GM18858 (cell line): ENCODE measurements at regions not wholly inside any gene's neighbourhood (a gene's known extent, or its start where the extent isn't known, plus 50 kb on each side); places are given as distances from the start of the nearest gene placed in this dataset.

Source experiments
- ATAC-seq: cut with Tn5 transposase; IDR thresholded peaks from one replicate; pipeline ENCODE4 v1.9.1; 2021; ENCODE audit not compliant: unreplicated experiment

DNA sequence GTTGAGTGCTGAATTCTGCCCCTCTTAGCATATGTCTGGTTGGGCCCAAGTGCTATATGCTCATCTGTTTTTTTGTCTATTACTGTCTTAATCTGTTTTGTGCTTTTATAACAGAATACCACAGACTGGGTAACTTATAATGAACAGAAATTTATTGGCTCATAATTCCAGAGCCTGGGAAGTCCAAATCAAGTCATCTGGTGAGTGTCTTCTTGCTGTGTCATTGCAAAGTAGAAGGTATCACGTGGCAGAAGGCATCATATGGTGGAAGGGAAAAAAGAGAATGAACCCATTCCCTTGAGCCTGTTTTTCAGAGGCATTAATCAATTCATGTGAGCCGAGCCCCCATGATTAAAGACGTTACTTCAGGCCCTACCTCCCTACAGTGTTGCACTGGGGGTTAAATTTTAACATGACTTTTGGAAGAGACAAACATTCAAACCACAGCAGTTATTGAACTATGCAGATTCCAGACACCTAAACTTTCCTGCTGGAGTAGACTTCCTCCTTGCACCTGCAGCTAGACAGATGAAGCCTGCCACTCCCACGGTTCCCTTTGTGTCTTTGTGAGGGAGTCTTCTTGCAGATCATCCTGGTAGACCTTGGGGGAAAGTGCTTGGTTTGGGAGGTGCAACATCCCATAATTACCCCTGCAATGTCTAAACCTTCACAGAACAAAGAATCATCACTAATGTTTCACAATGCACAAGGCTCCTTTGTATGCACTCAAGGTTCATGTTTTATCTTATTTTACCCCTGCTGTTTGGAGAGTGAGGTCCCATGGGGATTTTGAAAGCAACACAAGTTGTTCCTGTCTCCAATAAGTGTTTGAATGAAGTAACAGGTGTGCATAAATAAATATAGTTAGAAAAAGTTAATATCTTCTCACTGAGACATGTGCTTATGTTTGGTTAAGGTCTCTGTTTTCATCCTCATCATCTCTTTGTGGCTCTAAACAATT is 64.7 kb upstream of the XCR1 start:
- no peak for ATAC-seq

DNA sequence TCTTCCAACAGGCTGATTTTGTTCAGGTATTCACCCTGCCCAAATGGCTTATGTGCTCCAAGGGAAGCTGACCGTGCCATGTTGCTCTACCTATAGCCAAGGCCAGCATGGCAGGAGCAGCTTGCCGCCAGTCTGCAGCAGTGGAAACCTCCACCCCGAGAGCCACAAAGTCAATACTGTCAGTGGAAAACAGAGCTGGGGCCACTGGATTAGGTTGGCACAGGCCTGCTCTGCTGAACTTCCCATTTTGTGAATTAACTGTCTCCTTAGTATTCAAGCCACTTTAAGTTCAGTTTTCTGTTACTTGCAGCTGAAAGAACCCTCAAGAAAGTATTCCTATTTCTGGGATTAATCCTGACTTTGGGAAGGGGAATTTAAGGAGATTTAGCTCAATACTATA is 63.8 kb upstream of the XCR1 start:
- no peak for ATAC-seq

- ATAC-seq = peak; percentile 32
Observed at GRCh38 chr3:46090161-46090591, 62.9 kb upstream of the XCR1 start.

DNA sequence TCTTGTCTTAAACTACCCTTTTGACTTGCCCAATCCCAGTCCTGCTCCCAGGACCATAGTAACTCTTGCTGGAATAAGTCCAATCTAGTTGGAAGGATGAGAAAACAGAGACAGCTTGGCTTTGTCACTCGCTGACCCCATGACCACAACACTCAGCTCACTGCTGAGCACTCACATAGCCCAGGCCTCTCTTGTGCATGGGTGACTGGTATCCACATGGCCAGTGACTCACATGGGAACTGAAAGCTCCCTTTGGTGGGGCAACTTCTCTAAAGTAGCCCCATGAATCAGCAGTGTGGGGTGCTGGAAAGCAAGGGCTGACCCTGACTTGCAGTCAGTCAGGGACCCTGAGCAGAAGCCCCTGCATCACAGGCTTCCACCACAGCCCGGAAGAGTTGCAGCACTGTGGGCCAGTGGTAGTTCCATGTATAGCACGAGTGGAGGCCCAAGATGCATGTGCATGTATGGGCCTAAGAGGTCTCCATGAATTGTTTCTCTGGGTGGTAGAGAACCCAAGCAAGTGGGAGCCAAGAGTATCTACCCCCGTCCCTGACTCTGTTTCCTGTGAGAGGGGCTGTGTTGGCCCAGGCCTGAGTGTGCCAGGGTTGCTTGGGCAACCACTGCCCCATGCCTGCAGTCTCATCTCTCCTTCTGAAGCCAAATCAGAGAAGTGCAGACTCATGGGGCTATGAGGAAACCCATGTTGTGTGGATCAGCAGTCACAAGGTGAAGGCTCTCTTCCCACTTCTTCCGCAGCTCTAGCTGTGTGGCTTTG is 62.1 kb upstream of the XCR1 start:
- peak; percentile 56 for ATAC-seq

DNA sequence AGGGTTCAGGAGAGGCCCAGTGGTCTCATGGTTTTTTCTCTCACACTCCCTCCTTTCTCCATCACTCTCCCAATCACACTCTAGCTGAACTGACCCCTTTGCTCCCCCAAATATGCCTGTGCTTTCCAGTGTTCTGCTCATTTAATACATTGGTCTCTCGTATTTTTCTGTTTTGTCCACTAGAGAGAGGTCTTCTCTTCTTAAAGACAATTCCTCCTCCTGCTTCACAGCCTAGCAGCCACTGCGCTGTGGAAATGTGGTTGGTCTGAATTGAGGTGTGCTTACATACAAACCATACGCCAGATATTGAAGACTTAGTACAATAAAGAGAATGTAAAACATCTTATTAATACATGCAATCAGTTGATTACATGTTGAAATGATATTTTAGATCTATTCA is 60.6 kb upstream of the XCR1 start:
- ATAC-seq = no peak

- ATAC-seq = no peak
Observed at GRCh38 chr3:46086986-46087385, 59.7 kb upstream of the XCR1 start.

- ATAC-seq = no peak
Observed at GRCh38 chr3:46086083-46086437, 58.8 kb upstream of the XCR1 start.

GRCh38 chr3:46085421-46086082 is 58.3 kb upstream of the XCR1 start:
- ATAC-seq = no peak

DNA sequence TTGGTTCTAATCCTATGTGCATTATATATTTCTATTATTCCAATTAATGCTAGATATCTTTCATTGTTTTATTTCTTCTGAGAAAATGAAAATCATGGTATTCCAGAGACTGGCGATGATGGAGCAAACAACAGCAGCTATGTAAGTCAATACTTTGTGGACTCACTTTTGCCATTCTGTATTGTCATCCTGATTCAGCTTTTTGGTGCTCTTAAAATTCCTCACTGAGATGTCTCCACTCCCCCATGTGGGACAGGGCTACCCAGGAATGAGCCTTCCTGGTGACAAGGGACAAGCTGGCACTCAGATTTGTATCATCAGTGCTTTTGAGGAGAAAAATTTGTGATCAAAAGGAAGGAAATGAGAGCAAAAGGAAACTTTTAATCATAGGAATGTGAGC is 56.7 kb upstream of the XCR1 start:
- ATAC-seq = no peak

DNA sequence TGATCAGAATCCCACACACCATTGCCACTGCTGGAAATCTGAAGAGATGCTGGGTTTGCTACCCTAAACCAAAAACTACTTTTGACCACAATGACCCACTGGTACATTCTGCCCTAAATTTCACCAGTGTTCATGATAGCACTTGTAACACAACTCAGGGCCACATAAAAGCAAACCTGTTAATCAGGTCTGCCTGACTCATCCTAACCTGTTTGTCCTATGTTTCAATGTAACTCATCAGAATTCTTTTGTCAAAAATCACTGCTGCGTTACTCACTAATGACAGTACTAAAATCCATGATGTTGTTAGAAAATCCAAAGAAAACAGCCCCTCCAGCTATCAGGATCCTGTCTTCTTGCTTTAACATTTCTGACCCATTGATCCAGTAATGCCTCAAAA is 55.6 kb upstream of the XCR1 start:
- ATAC-seq = no peak

- no peak for ATAC-seq
Observed at GRCh38 chr3:46082021-46082420, 54.7 kb upstream of the XCR1 start.

- no peak for ATAC-seq
Observed at GRCh38 chr3:46080969-46081345, 53.7 kb upstream of the XCR1 start.

DNA sequence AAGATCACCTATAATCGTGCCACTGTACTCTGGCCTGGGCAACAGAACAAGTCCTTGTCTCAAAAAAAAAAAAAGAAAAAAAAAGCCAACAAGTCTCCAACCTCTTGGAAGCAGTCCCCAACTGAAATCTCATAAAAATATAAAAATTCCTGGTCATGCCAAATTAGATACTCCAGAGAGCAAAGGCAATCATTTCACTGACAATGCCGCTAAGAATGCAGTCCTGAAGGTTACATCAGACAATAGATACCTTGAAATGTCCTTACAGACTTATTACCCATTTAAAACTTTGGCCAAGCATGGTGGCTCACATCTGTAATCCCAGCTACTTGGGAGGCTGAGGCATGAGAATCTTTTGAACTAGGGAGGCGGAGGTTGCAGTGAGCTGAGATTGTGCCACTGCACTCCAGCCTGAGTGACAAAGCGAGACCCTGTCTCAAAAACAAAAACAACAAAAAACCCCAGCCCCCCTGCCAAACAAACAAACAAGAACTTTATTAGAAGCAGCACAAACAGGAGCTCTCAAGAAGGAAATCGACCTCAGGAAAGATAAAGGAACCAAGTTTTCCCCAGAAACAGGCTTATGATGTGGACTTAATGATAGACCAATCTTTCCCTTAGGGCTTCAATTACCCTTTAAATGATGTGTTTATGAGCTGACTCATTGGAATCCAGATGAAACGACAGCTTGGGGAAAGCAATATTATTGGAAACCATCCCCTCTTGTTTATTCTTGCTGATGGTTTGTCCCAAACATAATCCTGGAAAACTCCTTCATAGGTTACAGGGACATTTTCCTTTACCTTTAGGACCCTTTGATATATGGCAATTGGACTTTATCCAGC is 53.1 kb upstream of the XCR1 start:
- ATAC-seq = no peak

DNA sequence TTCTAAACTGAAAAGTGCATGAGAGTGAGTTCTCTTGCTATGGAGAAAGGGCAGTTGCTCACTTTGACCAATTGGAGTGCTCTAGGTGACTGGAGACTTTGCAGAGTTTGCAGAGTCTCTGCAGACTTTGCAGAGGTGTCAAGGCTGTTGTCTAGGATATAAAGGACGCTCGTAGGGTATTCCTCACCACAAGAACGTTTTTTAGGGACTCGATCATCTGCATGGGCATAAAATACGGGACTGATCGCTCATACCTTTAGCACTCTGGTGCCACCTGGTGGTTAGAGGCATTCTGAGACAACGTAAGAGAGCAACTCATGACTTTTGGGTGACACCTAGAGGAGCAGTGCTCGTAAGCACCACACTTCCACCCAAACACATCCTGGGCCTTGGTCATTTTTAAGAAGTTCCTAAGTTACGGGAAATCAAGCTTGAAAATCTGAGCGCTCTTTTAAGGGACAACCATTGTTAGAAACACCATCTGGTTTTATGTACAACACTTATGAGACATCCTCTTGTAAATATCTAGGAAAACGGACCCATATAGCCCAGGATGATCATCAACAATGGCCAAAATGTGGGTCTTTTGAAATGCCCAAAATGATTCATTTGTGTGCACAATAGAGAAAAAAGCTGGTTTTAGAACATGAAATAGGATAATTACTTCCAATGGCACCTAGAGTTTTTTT is 51.6 kb upstream of the XCR1 start:
- ATAC-seq = no peak
